ENCODE measurements at regions not wholly inside any gene's neighbourhood (a gene's known extent, or its start where the extent isn't known, plus 50 kb on each side); places are given as distances from the start of the nearest gene placed in this dataset.
"Not testable (repeated sequence)": the region's sequence is repeated elsewhere in the genome, so short reads cannot be mapped to it uniquely, and the experiment has no call there.

DNA sequence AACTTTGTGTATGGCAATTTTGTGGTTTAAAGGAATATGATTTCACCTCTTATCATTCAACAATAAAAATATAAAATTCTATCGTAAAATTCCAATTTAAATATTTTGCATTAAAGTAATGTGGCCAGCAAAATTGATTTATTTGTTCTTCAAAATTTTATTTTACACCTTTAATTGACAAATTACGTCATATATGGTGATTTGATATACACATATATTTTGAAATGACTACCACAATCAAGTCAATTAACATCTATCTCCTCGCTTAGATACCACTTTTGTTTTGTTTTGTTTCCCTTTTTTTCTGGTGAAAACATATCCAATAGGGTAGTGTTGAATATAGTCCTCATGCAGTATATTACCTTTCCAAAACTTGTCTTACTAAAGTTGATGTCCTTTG lies 467.6 kb upstream of the HS3ST5 start:
- Histone ChIP-seq H3K9me3 (replicated peaks in 1 of 2; ENCODE audit: control insufficient read depth in 1 of 2, insufficient read depth in 1 of 2, low read length in 2 of 2) (peaks cover 4 to 5% of the 10 kb centered on the region in 2 donors), H3K36me3 (replicated peaks in 1 of 2; ENCODE audit: control insufficient read depth in 1 of 2, insufficient read depth in 2 of 2, low read length in 2 of 2) (no peaks in the 10 kb centered on the region), H2AFZ (ENCODE audit: insufficient read depth, low read depth, low read length, poor library complexity, severe bottlenecking) (no peak overlapping the region), H3K4me1 (ENCODE audit: control insufficient read depth in 1 of 2, insufficient read depth in 2 of 2, low read length in 2 of 2) (no peaks in the 10 kb centered on the region), H3K9ac (ENCODE audit: insufficient read depth, low read length, poor library complexity, severe bottlenecking) (no peak overlapping the region), H3K4me2 (replicated peaks; ENCODE audit: extremely low read depth, low read length, poor library complexity, severe bottlenecking) (no peak overlapping the region), H3K4me3 (replicated peaks in 1 of 3; ENCODE audit: low read depth in 2 of 3, low read length in 3 of 3) (no peak overlapping the region), H3K27me3 (ENCODE audit: control insufficient read depth in 2 of 2, insufficient read depth in 2 of 2, low read length in 2 of 2) (no peaks in the 10 kb centered on the region), H4K20me1 (ENCODE audit: insufficient read depth, low read length) (no peaks in the 10 kb centered on the region), H3K27ac (ENCODE audit: low read depth in 1 of 2, low read length in 2 of 2) (no peak overlapping the region), H3K79me2 (ENCODE audit: insufficient read depth, low read length) (no peaks in the 10 kb centered on the region)
- H3K27me3 Mint-ChIP-seq (ENCODE audit: low read depth in 3 of 3), result no peaks in the 10 kb centered on the region
- no peak overlapping the region for H3K4me3 Mint-ChIP-seq
- H3K9me3 Mint-ChIP-seq, result peaks cover 0 to 10% (median 5%) of the 10 kb centered on the region in 7 donors
- TF ChIP-seq, protein P1, sequence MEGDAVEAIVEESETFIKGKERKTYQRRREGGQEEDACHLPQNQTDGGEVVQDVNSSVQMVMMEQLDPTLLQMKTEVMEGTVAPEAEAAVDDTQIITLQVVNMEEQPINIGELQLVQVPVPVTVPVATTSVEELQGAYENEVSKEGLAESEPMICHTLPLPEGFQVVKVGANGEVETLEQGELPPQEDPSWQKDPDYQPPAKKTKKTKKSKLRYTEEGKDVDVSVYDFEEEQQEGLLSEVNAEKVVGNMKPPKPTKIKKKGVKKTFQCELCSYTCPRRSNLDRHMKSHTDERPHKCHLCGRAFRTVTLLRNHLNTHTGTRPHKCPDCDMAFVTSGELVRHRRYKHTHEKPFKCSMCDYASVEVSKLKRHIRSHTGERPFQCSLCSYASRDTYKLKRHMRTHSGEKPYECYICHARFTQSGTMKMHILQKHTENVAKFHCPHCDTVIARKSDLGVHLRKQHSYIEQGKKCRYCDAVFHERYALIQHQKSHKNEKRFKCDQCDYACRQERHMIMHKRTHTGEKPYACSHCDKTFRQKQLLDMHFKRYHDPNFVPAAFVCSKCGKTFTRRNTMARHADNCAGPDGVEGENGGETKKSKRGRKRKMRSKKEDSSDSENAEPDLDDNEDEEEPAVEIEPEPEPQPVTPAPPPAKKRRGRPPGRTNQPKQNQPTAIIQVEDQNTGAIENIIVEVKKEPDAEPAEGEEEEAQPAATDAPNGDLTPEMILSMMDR (IDR thresholded peaks at IDR 0.05), result no peak
- no peak for DNase-seq
- no peaks in the 10 kb centered on the region for H3K36me3 Mint-ChIP-seq
- no peak overlapping the region for H3K27ac Mint-ChIP-seq
- H3K4me1 Mint-ChIP-seq, result no peaks in the 10 kb centered on the region
- intact Hi-C loops (cut with micrococcal nuclease), result no loop called here
- no CpG with 5 or more reads among the region's 3 CpGs for WGBS (ENCODE audit: insufficient coverage)

DNA sequence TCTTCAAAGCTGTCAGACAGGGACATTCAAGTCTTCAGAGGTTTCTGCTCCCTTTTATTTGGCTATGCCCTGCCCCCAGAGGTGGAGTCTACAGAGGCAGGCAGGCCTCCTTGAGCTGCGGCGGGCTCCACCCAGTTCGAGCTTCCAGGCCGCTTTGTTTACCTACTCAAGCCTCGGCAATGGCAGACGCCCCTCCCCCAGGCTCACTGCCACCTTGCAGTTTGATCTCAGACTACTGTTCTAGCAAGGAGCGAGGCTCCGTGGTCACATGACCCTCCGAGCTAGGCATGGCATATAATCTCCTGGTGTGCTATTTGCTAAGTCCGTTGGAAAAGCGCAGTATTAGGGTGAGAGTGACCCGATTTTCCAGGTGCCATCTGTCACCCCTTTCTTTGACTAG lies 462.6 kb upstream of the HS3ST5 start:
- intact Hi-C loops (cut with micrococcal nuclease); H3K4me3 ChIP-seq (replicated peaks in 1 of 3; ENCODE audit: low read depth in 2 of 3, low read length in 3 of 3); H3K36me3 Mint-ChIP-seq; H3K9ac ChIP-seq (ENCODE audit: insufficient read depth, low read length, poor library complexity, severe bottlenecking); H3K79me2 ChIP-seq (ENCODE audit: insufficient read depth, low read length); H2AFZ ChIP-seq (ENCODE audit: insufficient read depth, low read depth, low read length, poor library complexity, severe bottlenecking); H3K27me3 Mint-ChIP-seq (ENCODE audit: low read depth in 3 of 3); H3K4me3 Mint-ChIP-seq; H3K27ac ChIP-seq (ENCODE audit: low read depth in 1 of 2, low read length in 2 of 2); H3K4me1 Mint-ChIP-seq; H4K20me1 ChIP-seq (ENCODE audit: insufficient read depth, low read length); H3K4me2 ChIP-seq (replicated peaks; ENCODE audit: extremely low read depth, low read length, poor library complexity, severe bottlenecking); H3K27ac Mint-ChIP-seq; H3K4me1 ChIP-seq (ENCODE audit: control insufficient read depth in 1 of 2, insufficient read depth in 2 of 2, low read length in 2 of 2); H3K27me3 ChIP-seq (ENCODE audit: control insufficient read depth in 2 of 2, insufficient read depth in 2 of 2, low read length in 2 of 2); H3K36me3 ChIP-seq (replicated peaks in 1 of 2; ENCODE audit: control insufficient read depth in 1 of 2, insufficient read depth in 2 of 2, low read length in 2 of 2); DNase-seq: not testable (repeated sequence)
- peaks cover 3 to 16% (median 12%) of the 10 kb centered on the region in 7 donors for H3K9me3 Mint-ChIP-seq
- peaks cover 4 to 11% of the 10 kb centered on the region in 2 donors for H3K9me3 ChIP-seq (replicated peaks in 1 of 2; ENCODE audit: control insufficient read depth in 1 of 2, insufficient read depth in 1 of 2, low read length in 2 of 2)
- 96% methylated on average over 2 of the region's 12 CpGs for WGBS (ENCODE audit: insufficient coverage)
